ENCODE measurements at regions not wholly inside any gene's neighbourhood (a gene's known extent, or its start where the extent isn't known, plus 50 kb on each side); places are given as distances from the start of the nearest gene placed in this dataset.
"Not testable (repeated sequence)": the region's sequence is repeated elsewhere in the genome, so short reads cannot be mapped to it uniquely, and the experiment has no call there.

- no peak overlapping the region for H3K27ac Mint-ChIP-seq
- no peaks in the 10 kb centered on the region for H3K4me1 Mint-ChIP-seq
- no peaks in the 10 kb centered on the region for H3K27me3 Mint-ChIP-seq
- DNase-seq: no peak
- H3K9me3 Mint-ChIP-seq: no peaks in the 10 kb centered on the region
- CTCF ChIA-PET: interaction anchor here (1.1 kb wide), 1 partner anchor 596 kb away, joined by 3 read pairs; no protein-coding TSS in a partner anchor
- POLR2A ChIA-PET: no interaction called here
- no peak overlapping the region for H3K4me3 Mint-ChIP-seq
- H3K36me3 Mint-ChIP-seq (ENCODE audit: low read depth): no peaks in the 10 kb centered on the region
These were observed 358.6 kb upstream of the ARHGEF26 start for GRCh38 chr3:153762411-153763235.

GRCh38 chr3:153767601-153768560, 353.3 kb upstream of the ARHGEF26 start:
- Mint-ChIP-seq H3K4me3 (no peak overlapping the region), H3K27ac (no peak overlapping the region), H3K4me1 (no peaks in the 10 kb centered on the region), H3K36me3 (ENCODE audit: low read depth) (peaks cover 3% of the 10 kb centered on the region), H3K27me3 (peaks cover 8% of the 10 kb centered on the region), H3K9me3 (peaks cover 13% of the 10 kb centered on the region)
- ChIA-PET CTCF (interaction anchor here (0.6 to 1.9 kb wide), 9 partner anchors 137 to 741 kb away, joined by 3 to 8 read pairs (median 3); no protein-coding TSS in a partner anchor), POLR2A (interaction anchor here (1.1 kb wide), 1 partner anchor 605 kb away, joined by 5 read pairs; no protein-coding TSS in a partner anchor)
- no peak for DNase-seq

- Mint-ChIP-seq H3K27ac (no peak overlapping the region), H3K4me3 (no peak overlapping the region), H3K36me3 (ENCODE audit: low read depth) (peaks cover 3% of the 10 kb centered on the region), H3K4me1 (no peaks in the 10 kb centered on the region), H3K9me3 (peaks cover 13% of the 10 kb centered on the region), H3K27me3 (peaks cover 8% of the 10 kb centered on the region)
- ChIA-PET CTCF (interaction anchor here (0.5 to 1.9 kb wide), 12 partner anchors 15 to 742 kb away, joined by 3 to 8 read pairs (median 3); no protein-coding TSS in a partner anchor), POLR2A (interaction anchor here (1.1 kb wide), 1 partner anchor 606 kb away, joined by 5 read pairs; no protein-coding TSS in a partner anchor)
- peak; percentile 48 for DNase-seq
These were observed 352.4 kb upstream of the ARHGEF26 start for GRCh38 chr3:153768561-153769469.

GRCh38 chr3:153783106-153783505, 338.1 kb upstream of the ARHGEF26 start:
- Mint-ChIP-seq H3K27ac (no peak overlapping the region), H3K4me1 (no peaks in the 10 kb centered on the region), H3K9me3 (no peaks in the 10 kb centered on the region), H3K27me3 (peaks cover 10% of the 10 kb centered on the region), H3K4me3 (no peak overlapping the region), H3K36me3 (ENCODE audit: low read depth) (no peaks in the 10 kb centered on the region)
- ChIA-PET CTCF (interaction anchor here (1.5 kb wide), 1 partner anchor 14 kb away, joined by 4 read pairs; no protein-coding TSS in a partner anchor), POLR2A (no interaction called here)
- no peak for DNase-seq

GRCh38 chr3:153783741-153784480, 337.3 kb upstream of the ARHGEF26 start:
- Mint-ChIP-seq H3K4me3 (no peak overlapping the region), H3K27ac (no peak overlapping the region), H3K36me3 (ENCODE audit: low read depth) (no peaks in the 10 kb centered on the region), H3K27me3 (peaks cover 7% of the 10 kb centered on the region), H3K4me1 (no peaks in the 10 kb centered on the region), H3K9me3 (no peaks in the 10 kb centered on the region)
- CTCF ChIA-PET: interaction anchor here (0.6 to 1.5 kb wide), 2 partner anchors 15 to 192 kb away, joined by 4 read pairs; no protein-coding TSS in a partner anchor
- POLR2A ChIA-PET: no interaction called here
- no peak for DNase-seq

GRCh38 chr3:153785901-153786300, 335.3 kb upstream of the ARHGEF26 start:
- ChIA-PET POLR2A (no interaction called here), CTCF (interaction anchor here (0.6 to 1.5 kb wide), 2 partner anchors 15 to 384 kb away, joined by 3 to 6 read pairs; no protein-coding TSS in a partner anchor)
- Mint-ChIP-seq H3K27me3 (peaks cover 6% of the 10 kb centered on the region), H3K4me3 (no peak overlapping the region), H3K4me1 (no peaks in the 10 kb centered on the region), H3K27ac (no peak overlapping the region), H3K36me3 (ENCODE audit: low read depth) (no peaks in the 10 kb centered on the region), H3K9me3 (no peaks in the 10 kb centered on the region)
- no peak for DNase-seq

DNA sequence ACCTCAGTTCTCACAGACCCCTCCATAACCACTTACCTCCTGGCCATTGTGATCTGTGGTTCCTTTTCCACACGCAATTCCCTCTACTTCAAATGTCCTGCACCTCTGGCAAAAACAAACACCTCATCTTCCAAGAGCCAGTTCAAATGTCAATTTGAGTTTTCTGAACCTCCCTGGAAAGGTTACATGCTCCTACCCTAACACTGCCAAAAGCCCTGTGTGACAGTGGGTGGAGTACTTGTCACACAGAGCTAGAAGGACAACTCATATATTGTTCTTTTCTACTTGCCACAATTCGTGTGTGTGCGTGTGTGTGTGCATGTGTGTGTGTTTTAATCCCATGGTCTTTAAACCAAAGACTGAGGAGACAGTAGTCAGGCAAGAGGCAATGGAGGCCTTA, 331.8 kb upstream of the ARHGEF26 start:
- Mint-ChIP-seq H3K4me1 (no peaks in the 10 kb centered on the region), H3K4me3 (no peak overlapping the region), H3K36me3 (ENCODE audit: low read depth) (no peaks in the 10 kb centered on the region), H3K27ac (no peak overlapping the region), H3K27me3 (no peaks in the 10 kb centered on the region), H3K9me3 (peaks cover 6% of the 10 kb centered on the region)
- ChIA-PET POLR2A (no interaction called here), CTCF (no interaction called here)
- no peak for DNase-seq

DNA sequence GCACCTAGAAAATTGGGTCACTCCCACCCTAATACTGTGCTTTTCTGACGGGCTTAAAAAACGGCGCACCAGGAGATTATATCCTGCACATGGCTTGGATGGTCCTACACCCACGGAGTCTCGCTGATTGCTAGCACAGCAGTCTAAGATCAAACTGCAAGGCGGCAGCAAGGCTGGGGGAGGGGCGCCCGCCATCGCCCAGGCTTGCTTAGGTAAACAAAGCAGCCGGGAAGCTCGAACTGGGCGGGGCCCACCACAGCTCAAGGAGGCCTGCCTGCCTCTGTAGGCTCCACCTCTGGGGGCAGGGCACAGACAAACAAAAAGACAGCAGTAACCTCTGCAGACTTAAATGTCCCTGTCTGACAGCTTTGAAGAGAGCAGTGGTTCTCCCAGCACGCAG, 324.1 kb upstream of the ARHGEF26 start:
- H3K36me3 Mint-ChIP-seq (ENCODE audit: low read depth); POLR2A ChIA-PET; H3K4me1 Mint-ChIP-seq; H3K9me3 Mint-ChIP-seq; H3K4me3 Mint-ChIP-seq; DNase-seq; H3K27ac Mint-ChIP-seq; H3K27me3 Mint-ChIP-seq; CTCF ChIA-PET: not testable (repeated sequence)

DNA sequence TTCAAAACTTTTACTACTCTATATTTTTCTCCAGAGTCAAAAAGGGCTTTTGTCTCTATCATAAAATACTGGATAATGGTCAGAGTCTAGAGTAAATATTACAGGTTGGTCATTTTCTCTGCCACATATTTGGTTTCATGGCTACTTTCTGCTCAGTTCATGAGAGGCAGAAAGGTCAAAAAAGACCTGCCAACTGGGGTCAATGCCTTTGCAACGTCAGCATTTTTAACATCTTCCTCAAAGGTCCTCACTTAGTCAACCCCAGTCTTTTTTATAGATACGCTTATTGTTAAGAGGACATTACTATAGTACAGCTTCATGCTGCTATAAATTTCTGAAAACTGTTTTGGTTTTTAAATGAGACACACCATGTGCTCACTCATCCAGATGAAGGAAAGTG, 312.1 kb upstream of the ARHGEF26 start:
- no peak for DNase-seq
- Mint-ChIP-seq H3K4me1 (no peaks in the 10 kb centered on the region), H3K27me3 (peaks cover 4% of the 10 kb centered on the region), H3K4me3 (no peak overlapping the region), H3K36me3 (ENCODE audit: low read depth) (no peaks in the 10 kb centered on the region), H3K27ac (no peak overlapping the region), H3K9me3 (no peaks in the 10 kb centered on the region)
- CTCF ChIA-PET: no interaction called here
- POLR2A ChIA-PET: no interaction called here

- no peak for DNase-seq
- Mint-ChIP-seq H3K4me3 (no peak overlapping the region), H3K27ac (no peak overlapping the region), H3K4me1 (peaks cover 11% of the 10 kb centered on the region), H3K27me3 (no peaks in the 10 kb centered on the region), H3K36me3 (ENCODE audit: low read depth) (no peaks in the 10 kb centered on the region), H3K9me3 (no peaks in the 10 kb centered on the region)
- ChIA-PET CTCF (no interaction called here), POLR2A (interaction anchor here (0.9 kb wide), 1 partner anchor 657 kb away, joined by 3 read pairs; no protein-coding TSS in a partner anchor)
These were observed 302.9 kb upstream of the ARHGEF26 start for GRCh38 chr3:153818338-153818737.

GRCh38 chr3:153820035-153820434, 301.2 kb upstream of the ARHGEF26 start:
- Mint-ChIP-seq H3K4me3 (no peak overlapping the region), H3K4me1 (peaks cover 11% of the 10 kb centered on the region), H3K9me3 (no peaks in the 10 kb centered on the region), H3K27me3 (no peaks in the 10 kb centered on the region), H3K36me3 (ENCODE audit: low read depth) (no peaks in the 10 kb centered on the region), H3K27ac (no peak overlapping the region)
- POLR2A ChIA-PET: no interaction called here
- no peak for DNase-seq
- CTCF ChIA-PET: no interaction called here

DNA sequence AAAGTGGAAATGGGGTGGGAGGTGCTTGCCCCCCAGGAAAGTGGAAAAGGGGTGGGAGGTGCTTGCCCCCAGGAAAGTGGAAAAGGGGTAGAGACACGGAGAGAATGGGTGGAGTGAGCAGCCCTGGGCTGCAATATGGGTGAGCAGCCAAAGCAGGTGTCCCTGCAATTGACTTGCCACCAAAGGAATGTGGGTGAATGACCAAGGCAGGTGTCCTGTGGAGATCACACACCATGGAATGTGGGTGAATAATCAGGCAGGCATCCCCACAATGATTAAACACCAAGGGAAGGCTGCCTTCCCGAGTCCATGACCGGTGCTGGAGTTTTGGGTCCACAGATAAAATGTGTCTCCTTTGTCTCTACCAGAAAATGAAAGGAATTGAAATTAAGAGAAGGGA, 292.8 kb upstream of the ARHGEF26 start:
- peaks cover 12% of the 10 kb centered on the region for H3K4me1 Mint-ChIP-seq
- CTCF ChIA-PET; H3K36me3 Mint-ChIP-seq (ENCODE audit: low read depth); H3K27ac Mint-ChIP-seq; DNase-seq; H3K27me3 Mint-ChIP-seq; H3K4me3 Mint-ChIP-seq; POLR2A ChIA-PET: not testable (repeated sequence)
- H3K9me3 Mint-ChIP-seq: peaks cover 11% of the 10 kb centered on the region
